OCI-LY1 (cell line): ENCODE measurements at regions not wholly inside any gene's neighbourhood (a gene's known extent, or its start where the extent isn't known, plus 50 kb on each side); places are given as distances from the start of the nearest gene placed in this dataset.

Experiments
- H2AFZ ChIP-seq: fragments of 200-600 bp; sonication (generic), shearing (Covaris generic); 2 replicates; pipeline ENCODE4 v1.6.0; 2014; ENCODE audit warnings: antibody characterized with exemption, mild to moderate bottlenecking, low read length
- H3F3A ChIP-seq: fragments of 200-600 bp; sonication (generic), shearing (Covaris generic); 2 replicates; pipeline ENCODE4 v1.6.0; 2014; ENCODE audit warnings: mild to moderate bottlenecking, antibody characterized with exemption, low read length, moderate library complexity; ENCODE audit not compliant: insufficient read depth
- H3K27ac ChIP-seq: fragments of 200-600 bp; sonication (generic); 2 replicates; pipeline ENCODE4 v1.5.1; 2014; ENCODE audit warnings: low read length, mixed run types, mild to moderate bottlenecking, low read depth; ENCODE audit not compliant: poor library complexity, severe bottlenecking
- H3K27me3 ChIP-seq: fragments of 200-600 bp; sonication (generic); 2 replicates; pipeline ENCODE4 v1.6.0; 2014; ENCODE audit warnings: antibody characterized with exemption, mild to moderate bottlenecking, low read length, moderate library complexity; ENCODE audit not compliant: insufficient read depth
- H3K36me3 ChIP-seq: fragments of 200-600 bp; sonication (generic); 2 replicates; pipeline ENCODE4 v1.6.1; 2014; ENCODE audit warnings: mild to moderate bottlenecking, antibody characterized with exemption, low read length, moderate library complexity, mixed read lengths; ENCODE audit not compliant: insufficient read depth
- H3K4me1 ChIP-seq: fragments of 200-600 bp; sonication (generic); 2 replicates; pipeline ENCODE4 v1.5.1; 2014; ENCODE audit warnings: mild to moderate bottlenecking, low read length, moderate library complexity; ENCODE audit not compliant: insufficient read depth, severe bottlenecking
- H3K4me2 ChIP-seq: fragments of 200-600 bp; sonication (generic), shearing (Covaris generic); 2 replicates; pipeline ENCODE4 v1.6.1; 2014; ENCODE audit warnings: low read length
- H3K4me3 ChIP-seq: fragments of 200-600 bp; sonication (generic); 2 replicates; pipeline ENCODE4 v1.5.1; 2014; ENCODE audit warnings: low read length, low read depth, mild to moderate bottlenecking, mixed read lengths; ENCODE audit not compliant: poor library complexity, severe bottlenecking
- H3K79me2 ChIP-seq: fragments of 200-600 bp; shearing (Covaris generic); 2 replicates; pipeline ENCODE4 v1.6.1; 2016; ENCODE audit warnings: mixed run types, low read length, mixed read lengths; ENCODE audit not compliant: insufficient read depth
- H3K9ac ChIP-seq: fragments of 200-600 bp; sonication (generic), shearing (Covaris generic); 2 replicates; pipeline ENCODE4 v1.6.1; 2014; ENCODE audit warnings: mild to moderate bottlenecking, low read length, mixed read lengths
- H3K9me2 ChIP-seq: fragments of 200-600 bp; sonication (generic), shearing (Covaris generic); 2 replicates; pipeline ENCODE4 v1.6.1; 2014; ENCODE audit warnings: low read depth, mild to moderate bottlenecking, low read length, mixed read lengths
- H3K9me3 ChIP-seq: fragments of 200-600 bp; shearing (Covaris generic); 2 replicates; pipeline ENCODE4 v1.6.1; 2014; ENCODE audit warnings: low read length, mixed read lengths
- H4K20me1 ChIP-seq: fragments of 200-600 bp; sonication (generic), shearing (Covaris generic); 2 replicates; pipeline ENCODE4 v1.6.0; 2016; ENCODE audit warnings: mild to moderate bottlenecking, low read length; ENCODE audit not compliant: insufficient read depth
- EZH2 ChIP-seq: fragments of 200-600 bp; sonication (generic), shearing (Covaris generic); IDR thresholded peaks from 2 replicates; pipeline ENCODE4 v1.8.0; 2017; ENCODE audit warnings: borderline replicate concordance, mixed run types, mild to moderate bottlenecking, antibody characterized with exemption, low read length, moderate library complexity, mixed read lengths
- TF ChIP-seq, protein P1 (sequence below): fragments of 200-600 bp; sonication (generic), shearing (Covaris generic); IDR thresholded peaks from 2 replicates; pipeline ENCODE4 v1.5.1; 2017; ENCODE audit warnings: mild to moderate bottlenecking, antibody characterized with exemption, low read length, moderate library complexity, mixed read lengths

DNA sequence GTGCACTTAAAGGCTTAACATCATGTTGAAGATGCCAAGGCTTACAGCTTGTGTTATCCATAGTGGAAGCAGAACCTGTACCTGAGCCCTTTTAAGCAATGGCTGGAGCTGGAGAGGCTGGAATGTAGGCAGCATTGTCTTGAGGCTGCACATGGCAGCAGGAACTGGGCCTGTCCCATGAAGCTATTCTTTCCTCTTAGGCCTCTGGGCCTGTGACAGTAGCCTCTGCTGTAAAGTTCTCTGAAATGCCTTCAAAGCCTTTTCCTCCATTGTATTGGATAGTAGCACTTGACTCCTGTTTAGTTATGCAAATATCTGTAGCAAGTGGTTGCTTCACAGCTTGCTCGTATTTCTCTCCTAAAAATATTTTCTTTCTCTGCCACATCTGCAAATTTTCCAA, 127.4 kb upstream of the ANO5 start:
- Histone ChIP-seq H3K4me1 (no peaks in the 10 kb centered on the region), H3K4me2 (no peak overlapping the region), H3K79me2 (no peaks in the 10 kb centered on the region), H4K20me1 (no peaks in the 10 kb centered on the region), H2AFZ (no peak overlapping the region), H3K9ac (no peak overlapping the region), H3K27ac (no peak overlapping the region), H3F3A (no peaks in the 10 kb centered on the region), H3K27me3 (no peaks in the 10 kb centered on the region), H3K9me3 (no peaks in the 10 kb centered on the region), H3K9me2 (no peaks in the 10 kb centered on the region), H3K36me3 (no peaks in the 10 kb centered on the region), H3K4me3 (no peak overlapping the region)
- TF ChIP-seq, protein P1, sequence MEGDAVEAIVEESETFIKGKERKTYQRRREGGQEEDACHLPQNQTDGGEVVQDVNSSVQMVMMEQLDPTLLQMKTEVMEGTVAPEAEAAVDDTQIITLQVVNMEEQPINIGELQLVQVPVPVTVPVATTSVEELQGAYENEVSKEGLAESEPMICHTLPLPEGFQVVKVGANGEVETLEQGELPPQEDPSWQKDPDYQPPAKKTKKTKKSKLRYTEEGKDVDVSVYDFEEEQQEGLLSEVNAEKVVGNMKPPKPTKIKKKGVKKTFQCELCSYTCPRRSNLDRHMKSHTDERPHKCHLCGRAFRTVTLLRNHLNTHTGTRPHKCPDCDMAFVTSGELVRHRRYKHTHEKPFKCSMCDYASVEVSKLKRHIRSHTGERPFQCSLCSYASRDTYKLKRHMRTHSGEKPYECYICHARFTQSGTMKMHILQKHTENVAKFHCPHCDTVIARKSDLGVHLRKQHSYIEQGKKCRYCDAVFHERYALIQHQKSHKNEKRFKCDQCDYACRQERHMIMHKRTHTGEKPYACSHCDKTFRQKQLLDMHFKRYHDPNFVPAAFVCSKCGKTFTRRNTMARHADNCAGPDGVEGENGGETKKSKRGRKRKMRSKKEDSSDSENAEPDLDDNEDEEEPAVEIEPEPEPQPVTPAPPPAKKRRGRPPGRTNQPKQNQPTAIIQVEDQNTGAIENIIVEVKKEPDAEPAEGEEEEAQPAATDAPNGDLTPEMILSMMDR = no peak
- no peak for TF ChIP-seq EZH2

- no peak overlapping the region for H2AFZ ChIP-seq
- H3K9me2 ChIP-seq = no peaks in the 10 kb centered on the region
Measured at GRCh38 chr11:22069844-22070243, 123.0 kb upstream of the ANO5 start.

GRCh38 chr11:22076271-22076930, 116.5 kb upstream of the ANO5 start:
- H3F3A ChIP-seq = no peaks in the 10 kb centered on the region
- H3K4me1 ChIP-seq = no peaks in the 10 kb centered on the region
- no peaks in the 10 kb centered on the region for H3K9me2 ChIP-seq
- no peak overlapping the region for H3K4me2 ChIP-seq
- no peaks in the 10 kb centered on the region for H3K36me3 ChIP-seq
- H3K9ac ChIP-seq = no peak overlapping the region
- no peaks in the 10 kb centered on the region for H3K9me3 ChIP-seq
- H3K27me3 ChIP-seq = no peaks in the 10 kb centered on the region
- no peak for TF ChIP-seq EZH2
- TF ChIP-seq, protein P1 = no peak
- no peak overlapping the region for H3K27ac ChIP-seq
- H2AFZ ChIP-seq = no peak overlapping the region
- no peaks in the 10 kb centered on the region for H4K20me1 ChIP-seq
- H3K79me2 ChIP-seq = no peaks in the 10 kb centered on the region
- H3K4me3 ChIP-seq = no peak overlapping the region

More at GRCh38 chr11:22069844-22070243, 123.0 kb upstream of the ANO5 start:
- Histone ChIP-seq H3K9me3 (no peaks in the 10 kb centered on the region), H3K36me3 (no peaks in the 10 kb centered on the region), H3K27me3 (no peaks in the 10 kb centered on the region), H3K4me1 (no peaks in the 10 kb centered on the region), H3K27ac (no peak overlapping the region), H3K4me2 (no peak overlapping the region), H3K4me3 (no peak overlapping the region), H4K20me1 (no peaks in the 10 kb centered on the region), H3F3A (no peaks in the 10 kb centered on the region), H3K79me2 (no peaks in the 10 kb centered on the region), H3K9ac (no peak overlapping the region)
- TF ChIP-seq EZH2 = no peak

GRCh38 chr11:22078063-22078462, 114.8 kb upstream of the ANO5 start:
- TF ChIP-seq EZH2 = no peak
- TF ChIP-seq, protein P1 = no peak
- Histone ChIP-seq H3K4me2 (no peak overlapping the region), H3K9me2 (no peaks in the 10 kb centered on the region), H3K27me3 (no peaks in the 10 kb centered on the region), H3K27ac (no peak overlapping the region), H3K4me3 (no peak overlapping the region), H3K79me2 (no peaks in the 10 kb centered on the region), H3K36me3 (no peaks in the 10 kb centered on the region), H3K9ac (no peak overlapping the region), H3F3A (no peaks in the 10 kb centered on the region), H4K20me1 (no peaks in the 10 kb centered on the region), H2AFZ (no peak overlapping the region), H3K4me1 (no peaks in the 10 kb centered on the region), H3K9me3 (no peaks in the 10 kb centered on the region)
